Type B pancreatic cell (in vitro differentiated cells): ENCODE measurements at regions not wholly inside any gene's neighbourhood (a gene's known extent, or its start where the extent isn't known, plus 50 kb on each side); places are given as distances from the start of the nearest gene placed in this dataset.

Experiments used
- DNase-seq: peaks from one replicate; pipeline ENCODE4 v3.0.0; 2021; ENCODE audit warnings: mixed read lengths; ENCODE audit not compliant: unreplicated experiment; ENCODE audit errors: extremely low spot score
- H3K27ac Mint-ChIP-seq: 2 replicates; pipeline ENCODE4 v1.8.0; 2021; ENCODE audit warnings: mild to moderate bottlenecking, mixed read lengths
- H3K27me3 Mint-ChIP-seq: 2 replicates; pipeline ENCODE4 v1.8.0; 2021; ENCODE audit warnings: mixed read lengths
- H3K36me3 Mint-ChIP-seq: 2 replicates; pipeline ENCODE4 v1.8.0; 2021; ENCODE audit warnings: mixed read lengths
- H3K4me1 Mint-ChIP-seq: one replicate; pipeline ENCODE4 v1.8.0; 2021; ENCODE audit warnings: mixed read lengths; ENCODE audit not compliant: unreplicated experiment
- H3K4me3 Mint-ChIP-seq: 2 replicates; pipeline ENCODE4 v1.8.0; 2021; ENCODE audit warnings: mild to moderate bottlenecking, mixed read lengths
- H3K9me3 Mint-ChIP-seq: 2 replicates; pipeline ENCODE4 v1.8.0; 2021; ENCODE audit warnings: mixed read lengths
- CTCF ChIP-seq: fragments of 200-600 bp; sonication (generic); conservative IDR thresholded peaks from 2 replicates; pipeline ENCODE4 v1.5.0; 2021; ENCODE audit warnings: antibody characterized with exemption, mild to moderate bottlenecking

- no peak overlapping the region for H3K27ac Mint-ChIP-seq
- no peaks in the 10 kb centered on the region for H3K36me3 Mint-ChIP-seq
- H3K27me3 Mint-ChIP-seq, result peaks cover 19% of the 10 kb centered on the region
- DNase-seq, result no peak
- peaks cover 23% of the 10 kb centered on the region for H3K4me1 Mint-ChIP-seq
- H3K9me3 Mint-ChIP-seq, result no peaks in the 10 kb centered on the region
- no peak for TF ChIP-seq CTCF
- H3K4me3 Mint-ChIP-seq, result no peak overlapping the region
Observed at GRCh38 chr11:119985551-119985950, 152.4 kb downstream of the TRIM29 start.

- Mint-ChIP-seq H3K9me3 (no peaks in the 10 kb centered on the region), H3K4me1 (peaks cover 19% of the 10 kb centered on the region), H3K27ac (no peak overlapping the region), H3K36me3 (no peaks in the 10 kb centered on the region), H3K27me3 (peaks cover 18% of the 10 kb centered on the region), H3K4me3 (no peak overlapping the region)
- DNase-seq, result no peak
- no peak for TF ChIP-seq CTCF
Observed at GRCh38 chr11:119983816-119984215, 154.1 kb downstream of the TRIM29 start.

- TF ChIP-seq CTCF, result no peak
- Mint-ChIP-seq H3K27me3 (peaks cover 17% of the 10 kb centered on the region), H3K4me1 (peaks cover 17% of the 10 kb centered on the region), H3K4me3 (no peak overlapping the region), H3K36me3 (no peaks in the 10 kb centered on the region), H3K9me3 (no peaks in the 10 kb centered on the region), H3K27ac (no peak overlapping the region)
- no peak for DNase-seq
Observed at GRCh38 chr11:119983240-119983732, 154.6 kb downstream of the TRIM29 start.

GRCh38 chr11:119982517-119983239 is 155.2 kb downstream of the TRIM29 start:
- Mint-ChIP-seq H3K9me3 (no peaks in the 10 kb centered on the region), H3K27me3 (peaks cover 18% of the 10 kb centered on the region), H3K4me1 (peaks cover 10% of the 10 kb centered on the region), H3K27ac (no peak overlapping the region), H3K36me3 (no peaks in the 10 kb centered on the region), H3K4me3 (no peak overlapping the region)
- TF ChIP-seq CTCF, result no peak
- DNase-seq, result no peak

GRCh38 chr11:119980431-119980830 is 157.5 kb downstream of the TRIM29 start:
- no peak for TF ChIP-seq CTCF
- peaks cover 23% of the 10 kb centered on the region for H3K27me3 Mint-ChIP-seq
- H3K9me3 Mint-ChIP-seq, result no peaks in the 10 kb centered on the region
- no peak overlapping the region for H3K27ac Mint-ChIP-seq
- H3K4me1 Mint-ChIP-seq, result peaks cover 10% of the 10 kb centered on the region
- no peak overlapping the region for H3K4me3 Mint-ChIP-seq
- H3K36me3 Mint-ChIP-seq, result no peaks in the 10 kb centered on the region
- DNase-seq, result no peak
